ENCODE measurements at regions not wholly inside any gene's neighbourhood (a gene's known extent, or its start where the extent isn't known, plus 50 kb on each side); places are given as distances from the start of the nearest gene placed in this dataset.

GRCh38 chr16:6149031-6149430 lies 1051.4 kb upstream of the EEF2KMT start:
- Histone ChIP-seq H3K4me3 (ENCODE audit: low read length) (no peak overlapping the region), H3K27me3 (ENCODE audit: insufficient read depth, low read length) (no peaks in the 10 kb centered on the region), H3K36me3 (ENCODE audit: insufficient read depth, low read length) (no peaks in the 10 kb centered on the region), H2AFZ (ENCODE audit: low read depth, low read length) (no peak overlapping the region), H3K9me3 (ENCODE audit: low read length) (no peaks in the 10 kb centered on the region), H3K4me1 (ENCODE audit: insufficient read depth, low read length) (no peaks in the 10 kb centered on the region)

- no peak overlapping the region for H2AFZ ChIP-seq (ENCODE audit: low read depth, low read length)
- H3K36me3 ChIP-seq (ENCODE audit: insufficient read depth, low read length): no peaks in the 10 kb centered on the region
- no peak overlapping the region for H3K4me3 ChIP-seq (ENCODE audit: low read length)
- no peaks in the 10 kb centered on the region for H3K27me3 ChIP-seq (ENCODE audit: insufficient read depth, low read length)
- H3K9me3 ChIP-seq (ENCODE audit: low read length): no peaks in the 10 kb centered on the region
- no peaks in the 10 kb centered on the region for H3K4me1 ChIP-seq (ENCODE audit: insufficient read depth, low read length)
Measured at GRCh38 chr16:6148361-6148760, 1050.8 kb upstream of the EEF2KMT start.

- Histone ChIP-seq H3K27me3 (ENCODE audit: insufficient read depth, low read length) (no peaks in the 10 kb centered on the region), H2AFZ (ENCODE audit: low read depth, low read length) (no peak overlapping the region), H3K4me1 (ENCODE audit: insufficient read depth, low read length) (no peaks in the 10 kb centered on the region), H3K4me3 (ENCODE audit: low read length) (no peak overlapping the region), H3K9me3 (ENCODE audit: low read length) (no peaks in the 10 kb centered on the region), H3K36me3 (ENCODE audit: insufficient read depth, low read length) (no peaks in the 10 kb centered on the region)
Measured at GRCh38 chr16:6146874-6147425, 1049.4 kb upstream of the EEF2KMT start.

- no peak overlapping the region for H2AFZ ChIP-seq (ENCODE audit: low read depth, low read length)
- no peaks in the 10 kb centered on the region for H3K9me3 ChIP-seq (ENCODE audit: low read length)
- H3K4me3 ChIP-seq (ENCODE audit: low read length): no peak overlapping the region
- no peaks in the 10 kb centered on the region for H3K36me3 ChIP-seq (ENCODE audit: insufficient read depth, low read length)
- H3K27me3 ChIP-seq (ENCODE audit: insufficient read depth, low read length): no peaks in the 10 kb centered on the region
- H3K4me1 ChIP-seq (ENCODE audit: insufficient read depth, low read length): no peaks in the 10 kb centered on the region
Measured at GRCh38 chr16:6146356-6146755, 1048.8 kb upstream of the EEF2KMT start.

- Histone ChIP-seq H3K4me3 (ENCODE audit: low read length) (no peak overlapping the region), H3K9me3 (ENCODE audit: low read length) (no peaks in the 10 kb centered on the region), H2AFZ (ENCODE audit: low read depth, low read length) (no peak overlapping the region), H3K4me1 (ENCODE audit: insufficient read depth, low read length) (no peaks in the 10 kb centered on the region), H3K27me3 (ENCODE audit: insufficient read depth, low read length) (no peaks in the 10 kb centered on the region), H3K36me3 (ENCODE audit: insufficient read depth, low read length) (no peaks in the 10 kb centered on the region)
Measured at GRCh38 chr16:6144463-6144862, 1046.9 kb upstream of the EEF2KMT start.

GRCh38 chr16:6143020-6143419 lies 1045.4 kb upstream of the EEF2KMT start:
- Histone ChIP-seq H3K9me3 (ENCODE audit: low read length) (no peaks in the 10 kb centered on the region), H2AFZ (ENCODE audit: low read depth, low read length) (no peak overlapping the region), H3K36me3 (ENCODE audit: insufficient read depth, low read length) (no peaks in the 10 kb centered on the region), H3K27me3 (ENCODE audit: insufficient read depth, low read length) (no peaks in the 10 kb centered on the region), H3K4me3 (ENCODE audit: low read length) (no peak overlapping the region), H3K4me1 (ENCODE audit: insufficient read depth, low read length) (no peaks in the 10 kb centered on the region)

- H3K27me3 ChIP-seq (ENCODE audit: insufficient read depth, low read length): no peaks in the 10 kb centered on the region
- no peaks in the 10 kb centered on the region for H3K4me1 ChIP-seq (ENCODE audit: insufficient read depth, low read length)
- no peak overlapping the region for H3K4me3 ChIP-seq (ENCODE audit: low read length)
- no peaks in the 10 kb centered on the region for H3K9me3 ChIP-seq (ENCODE audit: low read length)
- H2AFZ ChIP-seq (ENCODE audit: low read depth, low read length): no peak overlapping the region
- no peaks in the 10 kb centered on the region for H3K36me3 ChIP-seq (ENCODE audit: insufficient read depth, low read length)
Measured at GRCh38 chr16:6133009-6133557, 1035.5 kb upstream of the EEF2KMT start.

GRCh38 chr16:6132121-6132520 lies 1034.5 kb upstream of the EEF2KMT start:
- Histone ChIP-seq H3K27me3 (ENCODE audit: insufficient read depth, low read length) (no peaks in the 10 kb centered on the region), H3K9me3 (ENCODE audit: low read length) (no peaks in the 10 kb centered on the region), H3K36me3 (ENCODE audit: insufficient read depth, low read length) (no peaks in the 10 kb centered on the region), H3K4me3 (ENCODE audit: low read length) (no peak overlapping the region), H3K4me1 (ENCODE audit: insufficient read depth, low read length) (no peaks in the 10 kb centered on the region), H2AFZ (ENCODE audit: low read depth, low read length) (no peak overlapping the region)

- H2AFZ ChIP-seq (ENCODE audit: low read depth, low read length): no peak overlapping the region
- no peaks in the 10 kb centered on the region for H3K9me3 ChIP-seq (ENCODE audit: low read length)
- H3K4me3 ChIP-seq (ENCODE audit: low read length): no peak overlapping the region
- H3K27me3 ChIP-seq (ENCODE audit: insufficient read depth, low read length): no peaks in the 10 kb centered on the region
- H3K4me1 ChIP-seq (ENCODE audit: insufficient read depth, low read length): no peaks in the 10 kb centered on the region
- no peaks in the 10 kb centered on the region for H3K36me3 ChIP-seq (ENCODE audit: insufficient read depth, low read length)
Measured at GRCh38 chr16:6131526-6132050, 1034.0 kb upstream of the EEF2KMT start.

GRCh38 chr16:6125483-6126259 lies 1028.1 kb upstream of the EEF2KMT start:
- Histone ChIP-seq H2AFZ (ENCODE audit: low read depth, low read length) (no peak overlapping the region), H3K9me3 (ENCODE audit: low read length) (no peaks in the 10 kb centered on the region), H3K36me3 (ENCODE audit: insufficient read depth, low read length) (no peaks in the 10 kb centered on the region), H3K27me3 (ENCODE audit: insufficient read depth, low read length) (no peaks in the 10 kb centered on the region), H3K4me3 (ENCODE audit: low read length) (no peak overlapping the region), H3K4me1 (ENCODE audit: insufficient read depth, low read length) (no peaks in the 10 kb centered on the region)

GRCh38 chr16:6124136-6124535 lies 1026.5 kb upstream of the EEF2KMT start:
- no peaks in the 10 kb centered on the region for H3K4me1 ChIP-seq (ENCODE audit: insufficient read depth, low read length)
- no peak overlapping the region for H2AFZ ChIP-seq (ENCODE audit: low read depth, low read length)
- H3K4me3 ChIP-seq (ENCODE audit: low read length): no peak overlapping the region
- H3K9me3 ChIP-seq (ENCODE audit: low read length): no peaks in the 10 kb centered on the region
- no peaks in the 10 kb centered on the region for H3K36me3 ChIP-seq (ENCODE audit: insufficient read depth, low read length)
- H3K27me3 ChIP-seq (ENCODE audit: insufficient read depth, low read length): no peaks in the 10 kb centered on the region

GRCh38 chr16:6122401-6122800 lies 1024.8 kb upstream of the EEF2KMT start:
- H3K36me3 ChIP-seq (ENCODE audit: insufficient read depth, low read length): no peaks in the 10 kb centered on the region
- no peaks in the 10 kb centered on the region for H3K4me1 ChIP-seq (ENCODE audit: insufficient read depth, low read length)
- no peaks in the 10 kb centered on the region for H3K9me3 ChIP-seq (ENCODE audit: low read length)
- H3K4me3 ChIP-seq (ENCODE audit: low read length): no peak overlapping the region
- no peak overlapping the region for H2AFZ ChIP-seq (ENCODE audit: low read depth, low read length)
- no peaks in the 10 kb centered on the region for H3K27me3 ChIP-seq (ENCODE audit: insufficient read depth, low read length)

- Histone ChIP-seq H3K27me3 (ENCODE audit: insufficient read depth, low read length) (no peaks in the 10 kb centered on the region), H3K36me3 (ENCODE audit: insufficient read depth, low read length) (no peaks in the 10 kb centered on the region), H2AFZ (ENCODE audit: low read depth, low read length) (no peak overlapping the region), H3K4me1 (ENCODE audit: insufficient read depth, low read length) (no peaks in the 10 kb centered on the region), H3K4me3 (ENCODE audit: low read length) (no peak overlapping the region), H3K9me3 (ENCODE audit: low read length) (no peaks in the 10 kb centered on the region)
Measured at GRCh38 chr16:6114691-6115090, 1017.1 kb upstream of the EEF2KMT start.

Data from neuron (in vitro differentiated cells).